GM12878 (cell line): ENCODE measurements at regions not wholly inside any gene's neighbourhood (a gene's known extent, or its start where the extent isn't known, plus 50 kb on each side); places are given as distances from the start of the nearest gene placed in this dataset.

ENCODE experiments used
- ATAC-seq: fragments of 200-7000 bp; cut with Tn5 transposase; 3 replicates; pipeline ENCODE4 v1.9.1; 2020; ENCODE audit warnings: mild to moderate bottlenecking, moderate library complexity
- BruUV-seq: library from RNA; stranded (reverse); fragments of 400-500 nt; replicated peaks from 2 replicates; lab custom pipeline; 2021; lab: Mats Ljungman, UMichigan
- CTCF ChIA-PET: fragments of 300-600 bp; sonication (Branson Sonifier 250); formaldehyde crosslinking; extraction: SDS; loops from one replicate; lab custom pipeline; 2021; ENCODE audit warnings: inconsistent platforms; lab: Yijun Ruan, JAX
- POLR2A ChIA-PET: fragments of 350-600 bp; formaldehyde crosslinking; extraction: SDS; loops from one replicate; lab custom pipeline; 2021; ENCODE audit warnings: inconsistent platforms; lab: Charles Lee
- RAD21 ChIA-PET: fragments of 300-600 bp; sonication (Branson Sonifier 250); formaldehyde crosslinking; loops from one replicate; lab custom pipeline; 2023; ENCODE audit warnings: antibody characterized with exemption; ENCODE audit not compliant: unreplicated experiment; lab: Charles Lee
- SMC1A ChIA-PET: fragments of 300-600 bp; sonication (Branson Sonifier 250); formaldehyde crosslinking; loops from one replicate; lab custom pipeline; 2023; ENCODE audit not compliant: unreplicated experiment, uncharacterized antibody; lab: Charles Lee
- DNase-seq: peaks from one replicate; pipeline ENCODE4 v3.0.0-alpha.2; 2011; ENCODE audit warnings: low read depth, low spot score
- FAIRE-seq: peaks from 3 replicates; lab custom pipeline; 2011; peaks lifted over from hg19 to GRCh38; lab: Jason Lieb, UNC
- H2AFZ ChIP-seq: 2 replicates; pipeline ENCODE4 v1.6.0; 2011; ENCODE audit warnings: low read depth, low read length, control low read depth; ENCODE audit not compliant: control insufficient read depth
- H3K27ac ChIP-seq: 2 replicates; pipeline ENCODE4 v1.5.1; 2011; ENCODE audit warnings: control low read depth; ENCODE audit not compliant: control insufficient read depth, insufficient read depth
- H3K27me3 ChIP-seq, 2 experiments: replicated peaks in 1 of 2; 2 replicates each; pipeline versions ENCODE4 v1.6.0 to v1.6.1; 2011; ENCODE audit warnings: low read length in 1 of 2; ENCODE audit not compliant: control insufficient read depth in 2 of 2, insufficient read depth in 2 of 2
- H3K36me3 ChIP-seq, 2 experiments: 2 replicates each; pipeline ENCODE4 v1.5.1; 2011; ENCODE audit warnings: low read length in 1 of 2; ENCODE audit not compliant: control insufficient read depth in 2 of 2, insufficient read depth in 2 of 2
- H3K4me1 ChIP-seq: 2 replicates; pipeline ENCODE4 v1.6.1; 2011; ENCODE audit warnings: mild to moderate bottlenecking, low read length, moderate library complexity, mixed read lengths; ENCODE audit not compliant: control insufficient read depth, insufficient read depth
- H3K4me2 ChIP-seq: 2 replicates; pipeline ENCODE4 v1.6.0; 2011; ENCODE audit warnings: control low read depth; ENCODE audit not compliant: control insufficient read depth, insufficient read depth
- H3K4me3 ChIP-seq: fragments of 200-600 bp; sonication (generic); 2 replicates; pipeline ENCODE4 v1.5.1; 2016
- H3K79me2 ChIP-seq: 2 replicates; pipeline ENCODE4 v1.6.0; 2011; ENCODE audit warnings: low read length; ENCODE audit not compliant: control insufficient read depth, insufficient read depth
- H3K9ac ChIP-seq: 2 replicates; pipeline ENCODE4 v1.8.0; 2011; ENCODE audit warnings: low read length, control low read depth, mixed read lengths; ENCODE audit not compliant: control insufficient read depth, insufficient read depth
- H3K9me3 ChIP-seq: replicated peaks from 3 replicates; pipeline ENCODE4 v1.5.1; 2011; ENCODE audit warnings: mild to moderate bottlenecking, low read length; ENCODE audit not compliant: control insufficient read depth, insufficient read depth
- H4K20me1 ChIP-seq: 2 replicates; pipeline ENCODE4 v1.6.0; 2011; ENCODE audit not compliant: control insufficient read depth, insufficient read depth
- BACH1 ChIP-seq: fragments of 450-650 bp; IDR thresholded peaks from 2 replicates; pipeline ENCODE4 v1.6.1; 2017; ENCODE audit warnings: mild to moderate bottlenecking, borderline replicate concordance
- ETV6 ChIP-seq, 2 experiments: fragments of 450-650 bp in 1 of 2; IDR thresholded peaks in 1 of 2; conservative IDR thresholded peaks in 1 of 2; 2 replicates each; pipeline ENCODE4 v1.6.1; 2014; ENCODE audit warnings: antibody characterized with exemption in 1 of 2, borderline replicate concordance in 1 of 2, low read depth in 1 of 2, mild to moderate bottlenecking in 1 of 2, moderate library complexity in 1 of 2
- EZH2 ChIP-seq: IDR thresholded peaks from 2 replicates; pipeline ENCODE4 v1.6.1; 2012; ENCODE audit warnings: low read depth, mild to moderate bottlenecking, control low read depth, inconsistent platforms, low read length, borderline replicate concordance; ENCODE audit not compliant: control insufficient read depth
- FOXM1 ChIP-seq: IDR thresholded peaks from 2 replicates; pipeline ENCODE4 v1.6.1; 2012; ENCODE audit warnings: low read depth, mild to moderate bottlenecking, inconsistent platforms, low read length, moderate library complexity
- HCFC1 ChIP-seq: fragments of 150-350 bp; IDR thresholded peaks from 2 replicates; pipeline ENCODE4 v1.6.1; 2014; ENCODE audit warnings: low read length
- JUND ChIP-seq: IDR thresholded peaks from 2 replicates; pipeline ENCODE4 v1.6.1; 2012; ENCODE audit warnings: low read depth, mild to moderate bottlenecking, low read length, improper control_type of control experiment, moderate library complexity
- KDM1A ChIP-seq: fragments of 200-600 bp; sonication (generic); IDR thresholded peaks from 2 replicates; pipeline ENCODE4 v1.6.1; 2016; ENCODE audit warnings: borderline replicate concordance
- MLLT1 ChIP-seq: fragments of 450-650 bp; IDR thresholded peaks from 2 replicates; pipeline ENCODE4 v1.6.1; 2016; ENCODE audit warnings: mild to moderate bottlenecking
- PKNOX1 ChIP-seq: fragments of 450-650 bp; IDR thresholded peaks from 2 replicates; pipeline ENCODE4 v1.6.1; 2016; ENCODE audit warnings: mild to moderate bottlenecking
- RCOR1 ChIP-seq: conservative IDR thresholded peaks from 2 replicates; pipeline ENCODE4 v1.6.1; 2012; ENCODE audit warnings: low read depth, low read length, improper control_type of control experiment
- SREBF2 ChIP-seq: IDR thresholded peaks from 2 replicates; pipeline ENCODE4 v1.6.1; 2012; ENCODE audit warnings: mild to moderate bottlenecking, low read length
- TCF12 ChIP-seq: IDR thresholded peaks from 2 replicates; pipeline ENCODE4 v1.6.1; 2011; ENCODE audit warnings: low read depth, mild to moderate bottlenecking, low read length
- ZBTB4 ChIP-seq: fragments of 450-650 bp; formaldehyde crosslinking; IDR thresholded peaks from 2 replicates; pipeline ENCODE4 v1.4.0; 2022; ENCODE audit warnings: mild to moderate bottlenecking, moderate library complexity
- ZBTB40 ChIP-seq: fragments of 450-650 bp; IDR thresholded peaks from 2 replicates; pipeline ENCODE4 v1.6.1; 2016; ENCODE audit warnings: mild to moderate bottlenecking, moderate library complexity, borderline replicate concordance
- WGBS: methylation state at CpG from one replicate; pipeline ENCODE4 v1.1.6; 2016; ENCODE audit warnings: low lambda C conversion rate; ENCODE audit not compliant: insufficient replicate concordance, insufficient coverage; ENCODE audit errors: missing lambda C conversion rate; 5-methylcytosine and 5-hydroxymethylcytosine counted together
- in situ Hi-C: fragments of 300-500 bp; cut with MboI; formaldehyde crosslinking; loops from 9 replicates; pipeline ENCODE4 v1.14.3; 2018; ENCODE audit warnings: mixed read lengths
- intact Hi-C: fragments of 100-400 bp; cut with micrococcal nuclease; formaldehyde crosslinking; loops from one replicate; pipeline ENCODE4 v1.14.2; 2022; ENCODE audit not compliant: unreplicated experiment

- BruUV-seq = no TSS peak
- H3K36me3 ChIP-seq = no peaks in the 10 kb centered on the region
- ChIA-PET POLR2A (no interaction called here), CTCF (no interaction called here), SMC1A (no interaction called here), RAD21 (no interaction called here)
- WGBS = 32% methylated on average over 21 of the region's 24 CpGs
- H3K27ac ChIP-seq = no peak overlapping the region
- H3K4me1 ChIP-seq = no peaks in the 10 kb centered on the region
- H3K4me3 ChIP-seq = no peak overlapping the region
- no peak for DNase-seq
- H3K9me3 ChIP-seq = no peaks in the 10 kb centered on the region; the same call in 2 of the 3 replicates
- H2AFZ ChIP-seq = no peak overlapping the region
- no peak for TF ChIP-seq JUND
- TF ChIP-seq EZH2 = no peak
- TF ChIP-seq HCFC1 = no peak
- no peak for TF ChIP-seq SREBF2
- TF ChIP-seq KDM1A = no peak
- TF ChIP-seq PKNOX1 = no peak
- TF ChIP-seq TCF12 = no peak
- no peak for TF ChIP-seq MLLT1
- no peak for TF ChIP-seq ZBTB4
- no peak for TF ChIP-seq BACH1
- TF ChIP-seq FOXM1 = no peak
- TF ChIP-seq ZBTB40 = no peak
- TF ChIP-seq RCOR1 = no peak
- no peak for TF ChIP-seq ETV6 (conservative IDR thresholded peaks at IDR 0.05 in 1 of 2, IDR thresholded peaks at IDR 0.05 in 1 of 2; ENCODE audit: borderline replicate concordance in 1 of 2, low read depth in 1 of 2)
- intact Hi-C loops = no loop called here
- H4K20me1 ChIP-seq = no peaks in the 10 kb centered on the region
- ATAC-seq = no peak
- no peak overlapping the region for H3K4me2 ChIP-seq
- no peak overlapping the region for H3K9ac ChIP-seq
- no peaks in the 10 kb centered on the region for H3K79me2 ChIP-seq
- in situ Hi-C loops = no loop called here
- no peaks in the 10 kb centered on the region for H3K27me3 ChIP-seq
- FAIRE-seq = no peak
Observed at GRCh38 chr6:169899481-169900145, 148.2 kb downstream of the ERMARD start.
